ENCODE measurements at regions not wholly inside any gene's neighbourhood (a gene's known extent, or its start where the extent isn't known, plus 50 kb on each side); places are given as distances from the start of the nearest gene placed in this dataset.

GRCh38 chrX:47723689-47724088 is 64.7 kb upstream of the UXT start:
- BruUV-seq (replicated peaks) = no TSS peak
- ATAC-seq (ENCODE audit: low read depth) (no peak), DNase-seq (no peak)
- in situ Hi-C loops (cut with MboI; ENCODE audit: low sequenced_read_pairs) (no loop called here), dilution Hi-C loops (cut with HindIII; ENCODE audit: low sequenced_read_pairs, unreplicated experiment) (no loop called here), intact Hi-C loops (cut with micrococcal nuclease) (no loop called here)
- Histone ChIP-seq H2BK120ac (ENCODE audit: low read depth, low read length) (no peak overlapping the region), H4K20me1 (ENCODE audit: insufficient read depth, low read length) (no peaks in the 10 kb centered on the region), H4K91ac (ENCODE audit: insufficient read depth, low read depth, low read length) (no peak overlapping the region), H2AK5ac (ENCODE audit: low read depth, low read length) (no peak overlapping the region), H3K27ac (ENCODE audit: insufficient read depth, low read length) (no peak overlapping the region), H3K4me3 (ENCODE audit: insufficient read depth, low read depth, low read length) (no peak overlapping the region), H2BK20ac (ENCODE audit: low read depth, low read length) (no peak overlapping the region), H4K5ac (ENCODE audit: low read depth, low read length) (no peak overlapping the region), H3K4me1 (ENCODE audit: control insufficient read depth, insufficient read depth, low read length) (no peaks in the 10 kb centered on the region), H3K56ac (ENCODE audit: extremely low read depth, insufficient read depth, low read length) (no peak overlapping the region), H3K9ac (ENCODE audit: low read depth, low read length) (no peak overlapping the region), H3K36me3 (ENCODE audit: control insufficient read depth, insufficient read depth, low read length) (no peaks in the 10 kb centered on the region), H3K27me3 (ENCODE audit: control insufficient read depth, insufficient read depth, low read length) (peaks cover 4% of the 10 kb centered on the region), H3K14ac (replicated peaks; ENCODE audit: low read depth, low read length) (no peak overlapping the region), H4K8ac (ENCODE audit: low read depth in 2 of 2, low read length in 2 of 2) (no peak overlapping the region), H2BK5ac (ENCODE audit: low read depth, low read length, poor library complexity, severe bottlenecking) (no peak overlapping the region), H3K4me2 (ENCODE audit: low read depth, low read length) (no peak overlapping the region), H2AK9ac (replicated peaks; ENCODE audit: low read depth, low read length, poor library complexity) (no peak overlapping the region), H3K4ac (ENCODE audit: low read depth, low read length) (no peak overlapping the region), H3K23ac (ENCODE audit: low read depth, low read length) (no peak overlapping the region), H3K9me3 (ENCODE audit: control insufficient read depth, insufficient read depth, low read length) (peaks cover 8% of the 10 kb centered on the region; the same call in 1 of the 2 replicates), H3K79me1 (ENCODE audit: low read depth in 1 of 2, low read length in 2 of 2) (no peaks in the 10 kb centered on the region), H3K9me1 (ENCODE audit: insufficient read depth, low read length) (no peaks in the 10 kb centered on the region), H2BK15ac (ENCODE audit: low read depth, low read length) (no peak overlapping the region), H2AFZ (replicated peaks; ENCODE audit: low read length, poor library complexity) (no peak overlapping the region), H3K18ac (ENCODE audit: low read depth, low read length) (no peak overlapping the region)
- ChIA-PET POLR2A (ENCODE audit: unreplicated experiment) (no interaction called here), CTCF (no interaction called here)
- TF ChIP-seq CTCF (conservative IDR thresholded peaks at IDR 0.05; ENCODE audit: low read depth, low read length) = no peak
- no peak for TF ChIP-seq FOS (IDR thresholded peaks at IDR 0.05; ENCODE audit: low read depth, low read length)
- no peak for TF ChIP-seq MAFK (IDR thresholded peaks at IDR 0.05; ENCODE audit: low read depth, low read length)
- TF ChIP-seq ELK1 (IDR thresholded peaks at IDR 0.05; ENCODE audit: borderline replicate concordance, low read depth, low read length) = no peak
- no peak for TF ChIP-seq CHD1 (IDR thresholded peaks at IDR 0.05; ENCODE audit: low read depth, low read length)
- TF ChIP-seq NFE2L2 (IDR thresholded peaks at IDR 0.05; ENCODE audit: low read depth, low read length) = no peak
- TF ChIP-seq RFX5 (IDR thresholded peaks at IDR 0.05; ENCODE audit: low read depth, low read length) = no peak
- TF ChIP-seq POLR2A (IDR thresholded peaks at IDR 0.05; ENCODE audit: low read depth, low read length) = no peak
- TF ChIP-seq SMC3 (IDR thresholded peaks at IDR 0.05; ENCODE audit: low read depth, low read length) = no peak
- TF ChIP-seq RAD21 (IDR thresholded peaks at IDR 0.05; ENCODE audit: low read length) = no peak
- no peak for TF ChIP-seq RCOR1 (IDR thresholded peaks at IDR 0.05; ENCODE audit: insufficient replicate concordance, low read length)
- TF ChIP-seq MXI1 (IDR thresholded peaks at IDR 0.05; ENCODE audit: borderline replicate concordance, low read depth, low read length) = no peak
- TF ChIP-seq MAZ (IDR thresholded peaks at IDR 0.05; ENCODE audit: borderline replicate concordance, low read depth, low read length) = no peak
- TF ChIP-seq USF2 (IDR thresholded peaks at IDR 0.05; ENCODE audit: low read depth, low read length) = no peak
- TF ChIP-seq BHLHE40 (IDR thresholded peaks at IDR 0.05; ENCODE audit: low read depth, low read length) = no peak
- no peak for TF ChIP-seq CEBPB (IDR thresholded peaks at IDR 0.05; ENCODE audit: low read depth, low read length)
- 72% methylated on average over 3 of the region's 9 CpGs; no CpG with 5 or more reads in 1 of the 2 experiments for WGBS, 2 experiments (ENCODE audit: extremely low coverage in 2 of 2, insufficient read length in 1 of 2)
